NCI-H2196 treated with DMSO at 0.1 percent for 48 hours (cell line): ENCODE measurements at regions not wholly inside any gene's neighbourhood (a gene's known extent, or its start where the extent isn't known, plus 50 kb on each side); places are given as distances from the start of the nearest gene placed in this dataset.

Experiments used
- DNase-seq: peaks from one replicate; lab custom pipeline; 2025; ENCODE audit not compliant: unreplicated experiment; lab: John Stamatoyannopoulos, UW

- DNase-seq = no peak
Measured at GRCh38 chr18:8962855-8963635, 139.5 kb upstream of the NDUFV2 start.

- DNase-seq = no peak
Measured at GRCh38 chr18:8963876-8964275, 138.6 kb upstream of the NDUFV2 start.

- DNase-seq = no peak
Measured at GRCh38 chr18:8965398-8965797, 137.1 kb upstream of the NDUFV2 start.

GRCh38 chr18:8966821-8967220, 135.7 kb upstream of the NDUFV2 start:
- DNase-seq = no peak

GRCh38 chr18:8967573-8967972, 134.9 kb upstream of the NDUFV2 start:
- DNase-seq = no peak

- no peak for DNase-seq
Measured at GRCh38 chr18:8969639-8970390, 132.7 kb upstream of the NDUFV2 start.

GRCh38 chr18:8970843-8971242, 131.7 kb upstream of the NDUFV2 start:
- DNase-seq = no peak

GRCh38 chr18:8972116-8972515, 130.4 kb upstream of the NDUFV2 start:
- no peak for DNase-seq

- no peak for DNase-seq
Measured at GRCh38 chr18:8974279-8974678, 128.2 kb upstream of the NDUFV2 start.

GRCh38 chr18:8974696-8975095, 127.8 kb upstream of the NDUFV2 start:
- DNase-seq = no peak

GRCh38 chr18:8975624-8976023, 126.9 kb upstream of the NDUFV2 start:
- DNase-seq = no peak

- DNase-seq = no peak
Measured at GRCh38 chr18:8976606-8977005, 125.9 kb upstream of the NDUFV2 start.

- no peak for DNase-seq
Measured at GRCh38 chr18:8977166-8977565, 125.3 kb upstream of the NDUFV2 start.

GRCh38 chr18:8977701-8978100, 124.8 kb upstream of the NDUFV2 start:
- no peak for DNase-seq

- no peak for DNase-seq
Measured at GRCh38 chr18:8978394-8978793, 124.1 kb upstream of the NDUFV2 start.

GRCh38 chr18:8979258-8979988, 123.1 kb upstream of the NDUFV2 start:
- no peak for DNase-seq

GRCh38 chr18:8980496-8980895, 122.0 kb upstream of the NDUFV2 start:
- DNase-seq = no peak

- DNase-seq = no peak
Measured at GRCh38 chr18:8980918-8981317, 121.6 kb upstream of the NDUFV2 start.

GRCh38 chr18:8982416-8983183, 119.9 kb upstream of the NDUFV2 start:
- DNase-seq = no peak

GRCh38 chr18:8983195-8983594, 119.3 kb upstream of the NDUFV2 start:
- no peak for DNase-seq

- DNase-seq = no peak
Measured at GRCh38 chr18:8984131-8984721, 118.3 kb upstream of the NDUFV2 start.
